ENCODE measurements at regions not wholly inside any gene's neighbourhood (a gene's known extent, or its start where the extent isn't known, plus 50 kb on each side); places are given as distances from the start of the nearest gene placed in this dataset.
A peak's percentile ranks its signal among the peaks of the same experiment; 100 is the strongest.

DNA sequence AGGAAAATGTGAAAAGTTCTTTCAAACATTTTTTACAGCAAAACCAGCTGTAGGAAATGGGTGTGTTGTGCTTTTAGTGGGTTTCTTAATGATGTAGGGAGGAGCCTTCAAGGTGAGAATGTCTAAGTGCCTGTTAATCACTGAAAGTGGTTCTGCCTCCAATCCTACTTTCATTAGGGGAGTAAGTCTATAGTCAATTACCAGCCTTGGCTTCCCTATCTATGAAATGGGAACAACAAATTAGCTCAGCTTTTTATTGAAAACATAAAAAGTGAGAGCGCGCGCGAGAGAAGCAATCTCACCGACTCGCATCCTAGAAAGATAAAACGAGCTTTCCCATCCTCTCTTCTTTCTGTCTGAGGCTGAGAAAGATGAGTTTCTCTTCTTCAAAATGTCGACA is 140.0 kb upstream of the LHX5 start:
- no peak for DNase-seq

DNA sequence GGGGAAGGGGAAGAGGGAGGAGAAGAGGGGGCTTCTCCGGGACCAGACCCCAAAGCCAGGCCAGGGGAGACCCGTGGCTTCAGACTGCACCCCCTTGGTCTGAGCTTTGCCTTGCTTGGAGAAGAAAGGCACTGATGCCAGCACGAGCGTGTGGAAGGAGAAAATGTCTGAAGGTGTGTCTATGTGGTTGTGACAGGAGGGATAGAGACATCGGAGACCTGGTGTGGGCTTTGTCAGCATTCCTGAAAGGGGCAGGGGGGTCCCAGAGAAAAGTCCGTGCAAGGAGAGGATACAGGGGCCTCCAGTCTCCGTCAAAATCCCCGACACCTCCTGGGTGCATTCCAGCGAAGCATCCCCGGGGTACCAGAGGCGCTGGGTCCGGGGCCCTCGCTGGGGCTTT is 139.0 kb upstream of the LHX5 start:
- no peak for DNase-seq

DNA sequence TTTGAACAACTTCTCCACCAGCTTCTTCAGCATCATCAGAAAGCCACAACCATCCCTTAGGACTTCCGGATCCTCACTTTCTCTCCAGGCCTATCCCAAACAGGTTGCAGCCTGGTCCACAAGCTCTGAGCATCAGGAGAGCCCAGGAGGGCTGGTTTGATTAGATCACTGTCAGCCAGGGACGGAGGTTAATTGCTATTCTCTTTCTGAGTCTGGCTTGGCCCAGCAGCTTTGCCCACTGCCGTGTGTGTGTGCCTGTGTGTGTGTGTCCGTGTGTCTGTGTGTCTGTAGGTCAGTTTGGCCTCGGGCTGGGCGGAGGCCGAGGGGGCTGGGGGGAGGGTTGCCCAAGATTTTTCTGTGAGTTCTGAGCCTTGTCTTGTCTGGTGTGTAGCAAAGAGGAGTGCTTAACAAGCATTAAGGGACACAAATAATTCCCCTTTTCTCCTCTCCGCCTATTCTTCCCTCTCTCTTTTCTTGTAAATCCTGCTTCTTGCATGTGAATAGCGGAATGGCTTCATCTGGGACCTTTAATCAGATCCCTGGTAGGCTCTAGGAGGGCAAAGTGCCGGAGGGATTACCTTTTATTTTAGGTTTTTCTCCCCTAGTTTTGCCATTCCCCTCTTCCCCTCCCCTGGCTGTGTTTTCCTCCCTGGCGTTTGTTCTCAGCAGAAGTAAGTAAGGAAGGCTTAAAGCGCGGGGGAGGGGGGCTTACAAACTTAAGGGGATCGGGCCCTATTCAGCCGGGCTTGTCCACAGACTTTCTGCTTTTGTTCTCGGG is 138.2 kb upstream of the LHX5 start:
- no peak for DNase-seq

DNA sequence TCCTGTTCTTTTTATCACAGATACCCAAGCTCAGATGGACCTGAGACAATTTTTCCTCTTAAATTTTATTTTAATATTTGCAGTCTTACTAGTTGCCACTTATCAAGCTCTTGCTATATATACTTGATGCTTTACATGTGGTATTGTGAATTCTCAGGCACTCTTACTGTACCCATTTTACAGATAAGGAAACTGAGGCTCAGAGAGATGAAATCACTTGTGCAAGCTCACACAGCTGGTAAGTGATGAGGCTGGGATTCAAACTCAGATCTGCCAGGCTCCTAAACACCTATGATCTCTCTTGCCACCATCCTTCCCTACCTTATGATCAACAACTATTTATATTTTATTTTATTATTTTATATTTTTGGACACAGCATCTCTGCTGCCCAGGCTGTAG is 133.0 kb upstream of the LHX5 start:
- DNase-seq = no peak

DNA sequence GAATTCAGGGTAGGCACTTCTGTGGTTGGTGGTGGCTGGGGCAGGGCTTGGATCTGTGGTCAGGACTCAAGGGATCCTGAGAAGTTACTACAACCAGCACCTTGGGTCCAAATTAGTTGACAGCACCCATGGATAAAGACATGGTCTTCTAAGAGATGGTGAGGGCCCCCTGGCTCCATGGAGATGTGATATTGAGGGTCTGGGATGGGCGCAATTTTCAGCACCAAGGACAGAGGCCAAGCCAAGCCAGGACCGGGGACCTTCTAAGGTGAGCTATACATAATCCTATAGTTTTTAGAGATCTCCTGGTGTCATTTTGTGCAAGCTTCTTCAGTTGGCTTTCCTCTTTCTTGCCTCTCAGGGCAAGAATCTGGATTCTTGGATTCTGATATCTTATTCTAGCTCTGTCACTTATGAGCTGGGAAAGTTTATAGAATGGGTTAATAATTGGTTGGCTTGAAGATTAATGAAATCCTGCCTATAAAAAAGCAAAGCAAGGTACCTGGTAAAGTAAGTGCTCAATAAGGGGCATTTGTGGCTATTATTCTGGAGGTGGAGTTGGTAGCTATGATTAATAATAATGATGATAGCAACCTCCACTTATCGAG is 130.1 kb upstream of the LHX5 start:
- no peak for DNase-seq

DNA sequence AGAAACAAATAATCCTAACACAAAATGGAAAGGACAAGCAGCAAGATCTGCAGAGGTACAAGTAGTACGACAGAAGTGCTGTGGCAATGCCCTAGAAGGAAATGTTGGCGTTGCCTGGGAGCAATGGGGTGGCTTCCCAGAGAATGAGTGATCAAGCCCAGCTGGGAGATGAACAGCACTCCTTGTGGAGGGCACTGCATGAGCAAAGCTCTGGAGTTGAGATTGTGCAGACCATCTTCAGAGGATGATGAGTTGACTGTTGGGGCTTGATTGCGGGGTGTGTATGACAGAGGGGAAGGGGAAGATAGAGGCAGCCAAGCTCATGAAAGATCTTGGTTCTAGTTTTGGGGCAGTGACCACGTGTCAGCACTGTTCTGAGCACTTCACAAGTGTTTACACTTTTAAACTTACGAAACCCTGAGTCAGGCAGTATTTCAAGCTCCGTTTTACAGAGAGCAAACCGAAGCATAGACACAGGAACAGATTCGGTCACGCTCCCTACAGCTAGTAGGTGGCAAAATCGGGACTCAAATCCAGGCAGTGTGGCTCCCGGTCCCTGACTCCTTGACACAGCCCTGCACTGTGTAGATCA is 127.2 kb upstream of the LHX5 start:
- no peak for DNase-seq

DNA sequence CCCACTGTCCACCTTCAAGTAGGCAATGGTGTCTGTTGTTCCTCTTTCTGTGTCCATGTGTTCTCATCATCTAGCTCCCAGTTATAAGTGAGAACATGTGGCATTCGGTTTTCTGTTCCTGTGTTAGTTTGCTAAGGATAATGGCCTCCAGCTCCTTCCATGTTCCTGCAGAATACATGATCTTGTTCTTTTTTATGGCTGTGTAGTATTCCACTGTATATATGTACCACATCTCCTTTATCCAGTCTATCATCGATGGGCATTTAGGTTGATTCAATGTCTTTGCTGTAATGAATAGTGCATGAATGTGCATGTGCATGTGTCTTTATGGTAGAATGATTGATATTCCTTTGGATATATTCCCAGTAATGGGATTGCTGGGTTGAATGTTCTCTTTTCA is 123.3 kb upstream of the LHX5 start:
- DNase-seq = no peak

DNA sequence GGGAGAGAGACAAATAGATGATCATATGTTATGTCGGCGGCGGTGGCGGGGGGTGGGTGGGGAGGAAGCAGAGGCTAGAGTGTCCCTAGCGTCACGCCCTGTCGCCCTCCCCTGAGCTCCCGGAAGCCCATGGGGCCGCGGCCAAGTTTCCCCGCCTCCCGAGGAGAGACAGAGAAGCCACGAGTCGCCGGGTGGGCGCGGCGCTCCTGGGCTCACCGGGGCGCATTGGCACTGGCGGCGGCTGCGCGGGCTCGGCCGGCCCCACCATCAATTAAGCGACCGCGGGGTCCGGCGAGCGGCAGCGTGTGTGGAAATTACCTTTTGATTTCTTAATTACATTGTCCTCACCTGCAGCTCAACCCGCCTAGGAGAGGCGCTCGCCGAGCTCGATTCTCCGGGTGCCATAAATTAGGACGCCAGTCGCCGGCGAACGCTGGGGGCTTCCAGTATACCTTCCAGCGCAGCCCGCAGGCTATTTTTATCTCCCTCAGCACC is 119.9 kb upstream of the LHX5 start:
- DNase-seq = peak; percentile 20

DNA sequence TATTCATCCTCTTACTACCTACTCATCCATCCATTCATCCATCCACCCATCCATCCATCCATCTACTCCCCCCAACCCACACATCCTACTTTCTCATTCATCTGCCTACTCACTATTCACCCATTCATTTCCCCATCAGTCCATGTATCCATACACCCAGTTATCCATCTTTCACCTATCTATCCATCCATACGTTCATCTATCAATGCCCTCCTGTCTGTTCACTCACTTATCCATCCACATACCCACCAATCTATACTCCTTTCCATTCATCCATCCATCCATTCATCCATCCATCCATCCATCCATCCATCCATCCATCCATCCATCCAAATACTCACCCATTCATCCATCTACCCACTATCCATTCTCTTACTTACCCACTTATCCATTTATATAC is 117.8 kb upstream of the LHX5 start:
- DNase-seq = no peak

DNA sequence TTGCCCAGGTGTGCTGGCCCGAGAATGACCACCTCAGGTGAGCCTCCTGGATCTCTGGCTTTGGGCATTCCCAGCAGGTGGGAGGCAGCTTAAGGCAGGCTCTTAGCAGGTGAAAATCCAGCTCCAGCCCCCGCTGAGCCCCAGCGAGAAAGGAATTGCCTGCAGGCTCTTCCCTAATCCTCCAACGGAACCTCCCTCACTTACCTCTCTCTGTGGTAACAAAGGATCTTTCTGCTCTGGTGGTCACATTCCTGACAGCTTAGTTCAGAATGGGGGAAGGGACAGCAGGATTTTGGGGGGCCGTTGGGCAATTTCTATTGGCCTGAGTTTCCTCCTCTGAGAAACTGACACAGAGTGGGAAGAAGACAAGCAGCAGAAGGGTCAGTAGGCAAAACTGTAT is 116.0 kb upstream of the LHX5 start:
- DNase-seq = no peak

DNA sequence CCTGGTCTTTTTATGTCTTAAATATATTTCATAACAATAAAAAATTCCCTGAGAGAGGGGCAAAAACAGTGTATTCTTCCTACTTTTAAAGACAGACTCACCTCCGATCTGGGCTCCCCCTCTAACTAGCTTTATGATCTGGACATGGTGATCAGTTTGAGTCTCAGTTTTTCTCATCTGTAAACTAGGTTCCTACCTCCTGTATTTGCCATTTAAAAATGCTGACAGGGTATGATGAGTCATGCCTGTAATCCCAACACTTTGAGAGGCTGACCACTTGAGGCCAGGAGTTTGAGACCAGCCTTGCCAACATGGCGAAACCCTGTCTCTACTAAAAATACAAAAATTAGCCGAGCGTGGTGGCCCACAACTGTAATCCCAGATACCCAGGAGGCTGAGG is 114.8 kb upstream of the LHX5 start:
- no peak for DNase-seq

DNA sequence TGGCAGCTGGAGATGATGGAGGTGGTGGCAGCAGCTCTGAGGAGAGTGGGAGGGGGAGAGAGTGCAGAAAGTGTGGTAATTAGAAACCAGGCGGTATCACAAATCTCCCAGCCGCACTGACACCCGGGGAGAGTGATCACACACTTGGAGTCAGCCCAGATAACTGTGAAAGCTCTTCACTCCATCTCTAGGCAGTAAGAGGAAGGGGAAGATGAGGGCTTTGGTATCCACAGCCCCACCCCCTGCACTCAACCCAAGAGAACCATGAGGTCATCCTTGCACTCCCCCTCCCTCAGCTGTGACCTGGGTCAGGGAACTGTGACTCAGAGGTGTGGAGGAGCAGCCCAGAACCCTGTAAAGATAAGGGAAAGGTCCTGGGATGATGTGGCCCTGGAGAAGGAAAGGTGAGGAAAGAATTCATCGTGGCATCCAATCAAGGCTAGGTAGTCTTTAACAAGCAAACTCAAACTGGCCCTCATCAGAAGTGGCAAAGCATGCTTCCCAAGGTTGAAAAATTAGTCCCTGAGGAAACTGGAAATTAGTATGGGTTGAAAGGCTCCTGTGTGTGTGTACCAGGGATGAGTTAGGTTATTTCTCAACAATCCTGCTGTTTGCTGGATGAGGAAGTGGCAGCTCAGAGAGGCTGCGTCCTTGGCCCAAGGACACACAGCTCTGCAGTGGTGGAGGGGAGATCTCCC is 111.0 kb upstream of the LHX5 start:
- DNase-seq = peak; percentile 55

DNA sequence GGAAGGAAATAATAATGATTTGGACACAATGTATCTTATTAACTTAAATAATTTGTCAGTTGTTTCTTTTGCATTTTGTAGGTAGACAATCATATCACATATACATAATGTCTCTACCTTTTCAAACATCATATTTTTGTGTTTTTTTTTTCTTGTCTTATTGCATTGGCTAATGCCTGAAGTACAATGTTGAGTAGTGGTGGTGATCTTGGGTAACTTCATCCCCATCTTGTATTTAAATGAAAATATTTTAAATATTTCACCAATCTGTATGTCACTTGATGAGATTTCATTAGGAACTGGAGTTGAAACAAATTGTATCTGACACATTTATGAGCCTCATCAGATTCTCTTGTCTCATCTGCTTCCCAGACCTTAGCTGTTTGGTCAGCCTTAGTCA is 109.7 kb upstream of the LHX5 start:
- no peak for DNase-seq

DNA sequence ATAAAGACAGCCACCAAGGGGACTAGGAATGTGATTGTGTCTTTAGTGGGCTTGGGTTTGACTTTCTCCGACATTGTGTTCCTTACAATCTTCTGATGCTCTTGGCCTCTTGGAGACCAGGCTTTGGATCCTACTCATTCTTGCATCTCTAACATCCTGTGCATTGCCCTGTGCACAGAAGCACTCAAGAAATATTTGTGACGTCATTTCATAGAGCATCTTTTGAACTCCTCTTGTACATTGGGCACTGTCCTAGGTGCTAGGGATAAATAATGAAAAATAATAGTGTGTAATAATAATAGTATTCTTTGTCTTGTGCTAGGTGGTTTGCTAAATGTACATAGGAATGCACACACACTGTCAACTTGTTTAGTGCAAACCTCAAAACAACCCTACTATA is 108.8 kb upstream of the LHX5 start:
- DNase-seq = no peak

DNA sequence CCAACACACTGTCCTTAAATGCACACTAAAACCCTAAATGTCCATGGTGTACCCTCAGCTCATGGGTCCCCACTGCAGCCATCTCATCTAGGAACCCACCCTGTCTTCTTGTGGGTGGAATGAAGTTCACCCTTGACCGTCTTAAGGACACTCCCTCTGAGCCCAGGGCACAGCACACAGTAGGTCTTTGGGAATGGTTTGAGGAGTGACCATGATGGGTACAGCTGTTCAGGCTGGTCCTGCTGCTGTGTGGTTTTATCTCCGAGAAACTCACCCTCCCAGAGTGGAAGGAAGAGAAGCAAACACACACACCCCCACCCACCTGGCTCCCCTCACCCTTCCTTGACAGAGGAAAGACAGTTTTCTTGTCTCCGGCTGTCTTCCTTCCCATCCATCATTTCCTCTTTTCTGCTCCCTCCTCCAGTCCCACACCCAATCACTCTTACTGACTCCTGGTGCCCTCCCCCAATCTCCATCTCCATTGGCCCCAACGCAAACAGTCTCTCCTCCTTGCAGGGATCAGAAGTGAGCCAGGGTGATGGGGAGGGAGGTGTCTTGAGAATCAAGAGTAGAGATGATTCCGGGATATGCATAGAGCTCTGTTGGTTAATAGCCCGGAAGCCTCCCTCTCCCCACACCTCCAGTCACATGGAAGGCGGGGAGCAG is 105.9 kb upstream of the LHX5 start:
- no peak for DNase-seq

DNA sequence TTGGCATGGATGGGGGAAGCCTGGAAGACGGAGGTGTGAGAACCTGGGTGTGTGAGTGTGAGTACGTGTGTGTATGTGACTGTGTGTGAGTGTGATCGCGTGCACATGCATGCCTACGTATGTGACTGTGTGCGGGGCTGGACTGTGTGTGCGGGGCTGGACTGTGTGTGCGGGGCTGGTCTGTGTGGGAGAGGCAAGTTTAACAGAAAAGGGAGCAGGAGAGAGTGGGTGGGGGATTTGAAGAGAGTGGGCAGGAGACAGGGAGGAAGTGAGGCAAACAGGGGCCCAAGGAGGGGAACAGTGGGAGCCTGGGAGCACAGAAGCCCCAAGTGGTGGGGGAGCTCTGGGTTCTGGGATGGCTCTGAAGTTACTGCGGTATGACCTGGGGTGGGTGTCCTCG is 103.7 kb upstream of the LHX5 start:
- DNase-seq = no peak

DNA sequence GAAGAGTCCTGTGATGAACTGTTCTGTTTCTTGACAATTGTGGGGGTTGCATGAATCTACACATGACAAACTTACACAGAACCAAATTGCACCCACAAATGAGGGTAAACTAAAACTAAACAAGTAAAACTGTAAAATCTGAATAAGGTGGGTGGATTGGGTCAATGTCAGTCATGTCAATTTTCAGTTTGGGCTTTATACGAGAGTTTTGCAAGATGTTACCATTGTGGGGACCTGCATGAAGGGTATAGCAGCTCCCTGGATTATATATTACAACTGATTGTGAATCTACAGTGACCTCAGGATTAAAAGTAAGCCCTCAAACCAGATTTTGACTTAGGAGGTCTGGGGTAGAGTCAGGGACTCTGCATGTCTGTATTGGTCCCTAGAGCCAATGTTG is 101.5 kb upstream of the LHX5 start:
- DNase-seq = no peak

DNA sequence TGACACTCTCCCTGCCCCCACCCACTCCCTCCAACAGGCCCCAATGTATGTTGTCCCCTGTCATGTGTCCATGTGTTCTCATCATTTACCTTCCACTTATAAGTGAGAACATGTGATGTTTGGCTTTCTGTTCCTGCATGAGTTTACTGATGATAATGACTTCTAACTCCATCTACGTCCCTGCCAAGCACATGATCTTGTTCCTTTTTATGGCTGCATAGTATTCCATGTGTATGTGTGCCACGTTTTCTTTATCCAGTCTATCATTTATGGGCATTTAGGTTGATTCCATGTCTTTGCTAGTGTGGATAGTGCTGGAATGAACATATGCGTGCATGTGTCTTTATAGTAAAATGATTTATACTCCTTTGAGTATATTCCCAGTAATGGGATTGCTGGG is 100.0 kb upstream of the LHX5 start:
- DNase-seq = no peak

DNA sequence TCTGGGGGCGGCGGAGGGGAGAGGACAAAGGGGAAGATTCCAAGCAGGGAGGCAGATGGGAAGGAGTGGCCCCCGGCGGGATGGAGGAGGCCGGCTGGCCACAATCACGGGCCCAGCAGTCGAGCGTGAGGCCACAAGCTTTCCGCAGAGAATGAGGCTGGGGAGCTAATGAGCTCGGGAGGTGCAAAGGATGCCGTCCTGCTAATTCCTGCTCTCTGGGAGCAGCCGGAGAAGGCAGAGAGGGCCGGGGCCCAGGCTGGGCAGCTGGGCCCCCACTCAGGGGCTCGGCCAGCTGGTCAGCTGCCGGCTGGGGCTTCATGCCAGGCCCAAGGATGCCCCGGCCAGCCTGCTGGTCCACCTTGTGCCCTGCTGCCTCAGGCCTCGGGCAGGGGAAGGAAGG is 98.1 kb upstream of the LHX5 start:
- no peak for DNase-seq

DNA sequence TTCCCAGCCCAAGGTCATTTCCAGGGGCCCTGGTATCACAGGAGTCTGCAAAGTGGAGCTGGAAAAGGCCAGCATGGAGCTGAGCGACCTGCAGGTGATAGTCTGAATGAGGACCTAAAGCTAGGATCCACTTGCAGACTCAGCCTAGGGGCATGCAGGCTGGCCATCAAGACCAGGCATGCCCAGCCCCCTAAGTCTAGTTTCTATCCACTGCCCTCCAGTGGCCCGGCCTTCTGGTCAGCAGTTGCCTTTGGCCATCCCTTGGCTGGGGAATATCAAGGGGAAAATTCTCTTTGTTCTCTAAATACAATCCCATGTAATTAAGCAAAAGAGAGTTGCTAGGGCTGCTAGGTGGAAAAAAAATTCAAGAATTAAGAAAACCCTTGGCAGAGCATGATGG is 96.3 kb upstream of the LHX5 start:
- no peak for DNase-seq

DNA sequence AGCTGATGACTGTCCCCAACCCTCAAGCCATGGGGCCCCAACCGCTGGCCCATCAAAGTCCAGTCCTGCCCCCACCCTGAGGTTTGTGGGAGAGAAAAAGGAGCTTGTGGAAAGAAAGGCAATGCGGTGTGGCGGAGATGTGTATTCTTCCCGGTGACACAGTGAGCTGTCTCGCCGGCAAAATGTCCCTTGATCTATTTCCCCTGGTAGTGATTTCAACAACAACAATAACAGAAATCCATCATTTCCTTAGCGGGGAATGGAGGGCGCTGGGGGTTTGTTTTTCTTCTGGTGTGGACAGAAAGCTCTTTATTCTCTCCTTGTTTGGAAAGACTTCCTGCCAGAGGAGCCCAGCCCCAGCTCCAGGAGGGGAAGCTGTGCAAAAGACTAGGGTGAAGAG is 93.7 kb upstream of the LHX5 start:
- DNase-seq = no peak

DNA sequence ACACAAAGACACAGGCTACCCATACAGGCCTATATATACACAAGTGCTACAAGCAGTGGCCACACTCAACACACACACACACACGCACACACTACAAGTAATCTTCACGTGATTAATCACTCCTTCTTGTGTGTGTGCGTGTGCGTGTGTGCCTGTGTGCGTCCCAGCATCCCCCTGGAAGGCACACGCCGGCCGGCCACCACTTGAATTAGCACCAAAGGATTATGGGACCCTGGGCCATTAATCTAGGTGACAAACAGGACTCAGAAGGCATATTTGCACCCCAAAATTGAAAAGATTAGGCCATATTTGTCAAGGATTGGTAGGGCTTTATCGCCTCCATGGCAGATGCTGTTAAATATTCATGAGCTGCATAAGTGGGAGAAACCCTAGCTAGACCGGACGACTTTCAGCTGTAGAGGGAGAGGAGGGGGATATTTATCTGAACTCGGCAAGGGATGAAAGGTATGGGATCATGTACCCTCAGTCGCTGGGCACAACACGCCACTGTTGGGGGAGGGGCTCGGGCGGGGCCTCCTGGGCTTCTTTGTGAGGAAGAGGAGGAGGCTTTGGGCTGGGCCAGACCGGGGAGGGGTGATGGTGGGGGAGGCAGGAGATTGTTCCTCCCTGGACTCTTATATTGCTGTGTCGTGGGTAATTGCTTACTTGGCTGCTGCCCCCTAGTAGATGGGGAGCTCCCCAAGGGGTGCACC is 89.6 kb upstream of the LHX5 start:
- peak; percentile 79 for DNase-seq

DNA sequence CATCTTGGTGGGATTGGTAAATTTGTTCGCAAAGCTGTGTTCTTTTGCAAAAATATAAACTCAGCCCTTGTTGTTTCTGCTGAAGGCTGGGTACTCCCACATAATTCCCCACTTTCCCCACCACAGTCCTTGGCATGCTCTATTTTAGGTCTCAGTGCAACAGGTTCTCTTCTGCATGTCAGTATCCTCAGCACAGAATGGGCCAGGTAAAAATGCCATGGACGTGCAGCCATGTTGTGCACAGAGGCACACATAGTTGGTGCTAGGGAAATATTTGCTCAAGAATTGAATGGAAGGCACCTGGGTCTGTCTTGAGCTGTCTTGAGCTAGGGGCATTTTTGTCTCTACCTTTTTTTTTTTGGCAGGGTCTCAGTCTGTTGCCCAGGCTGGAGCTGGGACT is 87.8 kb upstream of the LHX5 start:
- DNase-seq = no peak
